Fibroblast of gingiva (primary cell): ENCODE measurements at regions not wholly inside any gene's neighbourhood (a gene's known extent, or its start where the extent isn't known, plus 50 kb on each side); places are given as distances from the start of the nearest gene placed in this dataset.
"Not testable (repeated sequence)": the region's sequence is repeated elsewhere in the genome, so short reads cannot be mapped to it uniquely, and the experiment has no call there.

Experiments
- DNase-seq: peaks from one replicate; pipeline ENCODE4 v3.0.0-alpha.2; 2011; ENCODE audit warnings: low read depth

DNA sequence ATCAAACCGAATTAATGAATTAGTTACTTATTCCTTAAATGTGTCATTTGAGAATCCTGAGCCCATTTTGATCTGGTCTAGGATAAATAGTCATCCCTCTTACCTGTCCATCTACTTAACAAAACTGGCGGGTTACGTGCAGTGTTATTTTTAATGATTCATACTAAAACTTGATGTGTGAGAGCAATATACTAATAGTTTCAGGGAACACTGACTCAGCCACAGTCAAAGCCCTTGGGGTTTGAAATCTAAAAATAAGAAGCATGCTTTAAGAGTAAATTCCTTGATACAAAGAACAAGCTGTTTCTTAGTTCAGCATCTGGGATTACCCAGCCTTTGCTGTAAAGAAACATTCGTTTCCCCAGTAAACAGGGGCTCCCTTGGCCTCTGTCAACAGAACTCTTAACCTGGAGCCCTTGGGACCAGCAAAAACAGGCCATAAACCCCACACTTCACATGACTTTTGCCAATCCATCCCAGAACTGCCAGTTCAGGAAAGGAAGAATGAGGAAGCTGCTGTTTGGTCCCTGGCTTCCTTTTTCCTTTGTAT is 370.6 kb upstream of the IGFBP3 start:
- DNase-seq: peak; percentile 84

DNA sequence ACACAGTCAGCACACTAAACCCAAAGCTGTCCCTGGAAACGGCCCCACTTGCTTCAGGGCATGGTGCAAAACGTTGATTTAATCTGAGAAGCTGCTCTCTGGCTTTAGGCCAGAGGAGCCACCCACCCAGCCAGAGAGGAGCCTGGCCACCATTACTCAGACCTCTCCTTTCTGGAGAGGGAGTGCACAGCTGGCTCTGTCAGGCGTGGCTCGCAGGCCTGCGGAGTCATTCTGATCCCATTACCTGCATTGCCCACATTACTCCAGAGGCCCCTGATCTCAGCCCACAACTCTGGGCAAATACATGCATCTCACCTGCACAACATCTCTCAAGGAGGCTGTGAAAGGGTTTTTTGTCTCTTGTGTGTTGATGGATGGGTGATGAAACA is 370.0 kb upstream of the IGFBP3 start:
- no peak for DNase-seq

DNA sequence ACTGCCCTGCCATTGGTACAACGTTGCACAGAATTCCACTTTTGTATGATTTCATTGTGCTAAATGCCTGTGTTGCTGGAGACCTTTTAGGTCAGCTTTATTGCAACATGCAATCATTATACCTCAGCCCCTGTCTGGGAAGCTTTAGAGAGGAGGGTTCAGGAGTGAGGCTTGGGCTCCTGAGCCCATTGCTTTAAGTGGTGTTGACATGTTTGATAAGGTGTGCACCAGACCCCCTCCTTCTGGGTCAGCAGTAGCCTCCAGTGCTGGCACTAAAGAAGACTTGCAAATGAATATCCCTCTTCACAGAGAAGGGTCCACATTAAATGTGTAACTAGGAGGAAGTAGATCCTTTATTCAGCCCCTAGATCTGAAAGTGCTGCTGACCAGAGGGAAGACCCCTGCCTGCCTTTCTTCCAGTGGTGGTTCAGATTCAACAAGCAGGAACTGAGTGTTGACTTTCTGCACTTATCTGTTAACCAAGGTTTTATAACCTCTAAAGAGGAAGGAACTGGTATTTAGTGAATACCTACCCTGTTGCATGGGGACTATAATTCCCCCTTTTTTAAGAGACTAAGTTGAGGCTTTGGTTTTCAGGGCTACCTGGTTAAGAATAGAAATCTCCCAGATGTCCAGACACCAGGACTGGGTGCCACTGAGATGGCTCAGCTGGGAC is 369.4 kb upstream of the IGFBP3 start:
- DNase-seq: no peak

- DNase-seq: no peak
Measured at GRCh38 chr7:46288861-46289260, 367.8 kb upstream of the IGFBP3 start.

DNA sequence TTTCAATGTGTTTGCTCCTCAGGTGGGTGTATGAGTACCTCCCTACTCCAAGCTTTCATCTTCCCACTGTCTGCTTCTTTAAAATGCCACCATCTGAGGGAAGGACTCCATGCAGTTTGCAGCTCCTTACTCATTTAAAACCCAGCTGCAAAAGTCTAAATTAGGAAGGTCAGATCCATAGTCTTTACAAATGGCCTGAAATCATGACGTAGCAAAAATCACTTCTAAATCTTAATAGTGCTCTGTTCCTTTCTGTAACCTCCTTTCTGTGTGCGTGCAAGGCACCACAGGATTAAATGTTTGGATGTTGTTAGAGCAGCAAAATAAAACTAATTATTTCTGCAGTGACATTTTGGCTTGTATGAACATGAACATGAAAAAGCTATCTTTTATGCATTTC is 366.9 kb upstream of the IGFBP3 start:
- DNase-seq: no peak

- no peak for DNase-seq
Measured at GRCh38 chr7:46286957-46287356, 365.9 kb upstream of the IGFBP3 start.

GRCh38 chr7:46286356-46286755 is 365.3 kb upstream of the IGFBP3 start:
- no peak for DNase-seq

GRCh38 chr7:46285878-46286277 is 364.8 kb upstream of the IGFBP3 start:
- no peak for DNase-seq

DNA sequence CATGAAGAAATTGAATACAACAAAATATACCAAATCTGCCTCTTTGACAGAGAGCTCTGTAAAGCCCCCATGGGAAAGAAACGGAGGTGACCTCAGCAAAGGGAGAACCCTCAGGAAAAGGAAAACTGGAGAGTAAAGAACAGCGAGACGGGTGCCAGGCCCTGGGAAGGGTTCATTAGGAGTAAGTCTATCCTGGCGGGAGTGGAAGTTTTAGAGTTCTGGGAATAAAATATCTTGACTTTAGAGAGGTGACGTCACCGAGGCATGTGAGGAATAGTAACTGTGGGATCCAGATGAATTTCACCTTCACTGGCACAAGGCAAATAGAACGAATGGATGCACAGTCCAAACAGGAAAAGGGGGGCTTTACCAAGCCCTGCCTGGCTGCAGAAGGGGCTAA is 362.8 kb upstream of the IGFBP3 start:
- no peak for DNase-seq

- DNase-seq: no peak
Measured at GRCh38 chr7:46282155-46282554, 361.1 kb upstream of the IGFBP3 start.

DNA sequence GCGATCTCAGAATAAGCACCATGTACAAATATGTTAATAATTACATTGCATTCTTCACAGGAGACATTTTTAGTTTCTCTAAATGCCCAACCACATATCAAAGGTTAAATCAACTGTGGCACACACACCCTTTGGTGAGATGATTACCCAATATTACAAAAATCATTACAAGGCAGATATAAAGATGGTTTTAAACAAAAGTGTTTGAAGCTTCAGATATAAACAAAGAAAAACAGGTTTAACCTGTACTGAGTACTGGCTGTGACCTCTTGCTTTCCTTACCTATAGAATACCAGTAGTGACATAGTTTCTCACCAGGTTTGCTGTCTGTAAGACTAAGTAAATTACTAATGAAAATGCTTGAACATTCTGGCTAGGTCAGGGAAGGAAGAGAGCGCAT is 360.0 kb upstream of the IGFBP3 start:
- no peak for DNase-seq

DNA sequence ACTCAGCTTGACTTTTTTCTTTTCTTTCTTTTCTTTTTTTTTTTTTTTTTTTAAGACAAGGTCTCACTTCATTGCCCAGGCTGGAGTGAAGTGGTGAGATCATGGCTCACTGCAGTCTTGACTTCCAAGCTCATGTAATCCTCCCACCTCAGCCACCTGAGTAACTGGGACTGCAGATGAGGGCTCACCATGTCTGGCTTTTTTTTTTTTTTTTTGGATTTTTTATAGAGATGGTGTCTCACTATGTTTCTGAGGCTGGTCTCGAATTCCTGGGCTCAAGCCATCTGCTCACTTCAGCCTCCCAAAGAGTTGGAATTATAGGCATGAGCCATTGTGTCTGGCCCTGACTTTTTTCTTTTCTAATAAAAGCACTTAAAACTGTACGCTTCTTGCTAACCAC is 358.2 kb upstream of the IGFBP3 start:
- DNase-seq: no peak

- DNase-seq: no peak
Measured at GRCh38 chr7:46264646-46265045, 343.6 kb upstream of the IGFBP3 start.

DNA sequence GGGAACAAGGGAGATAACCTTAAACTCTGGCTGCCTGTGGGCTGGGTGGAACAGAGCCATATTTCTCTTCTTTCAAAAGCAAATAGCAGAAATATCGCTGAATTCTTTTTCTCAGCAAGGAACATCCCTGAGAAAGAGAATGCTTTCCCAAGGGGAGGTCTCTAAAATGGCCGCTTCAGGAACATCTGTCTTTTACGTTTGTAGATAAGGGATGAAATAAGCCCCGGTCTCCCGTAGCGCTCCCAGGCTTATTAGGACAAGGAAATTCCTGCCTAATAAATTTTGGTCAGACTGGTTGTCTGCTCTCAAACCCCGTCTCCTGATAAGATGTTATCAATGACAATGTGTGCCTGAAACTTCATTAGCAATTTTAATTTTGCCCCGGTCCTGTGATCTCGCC is 340.6 kb upstream of the IGFBP3 start:
- not testable (repeated sequence) for DNase-seq

- DNase-seq: no peak
Measured at GRCh38 chr7:46259947-46260346, 338.9 kb upstream of the IGFBP3 start.

GRCh38 chr7:46257761-46258448 is 336.8 kb upstream of the IGFBP3 start:
- DNase-seq: peak; percentile 74

- peak; percentile 14 for DNase-seq
Measured at GRCh38 chr7:46256870-46257661, 336.0 kb upstream of the IGFBP3 start.

GRCh38 chr7:46253520-46253919 is 332.4 kb upstream of the IGFBP3 start:
- no peak for DNase-seq

DNA sequence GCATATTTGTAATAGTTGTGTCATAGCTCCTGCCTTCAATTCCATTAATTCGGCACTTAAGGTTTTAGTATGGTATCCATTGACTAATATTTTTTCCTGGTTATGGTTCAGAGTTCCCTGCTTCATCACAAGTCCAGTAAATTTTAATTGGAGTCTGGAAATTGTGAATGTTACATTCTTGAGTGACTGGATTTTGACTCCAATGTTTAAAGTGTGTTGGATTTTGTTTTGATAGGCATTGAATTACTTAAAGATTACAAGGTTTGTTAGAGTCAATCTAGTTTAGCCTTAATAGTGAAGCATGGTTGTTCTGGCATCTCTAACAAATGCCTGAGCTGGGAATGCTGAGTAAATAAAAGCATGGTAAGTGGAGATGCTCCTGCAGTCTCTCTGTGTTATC is 326.6 kb upstream of the IGFBP3 start:
- DNase-seq: no peak

GRCh38 chr7:46245586-46246111 is 324.6 kb upstream of the IGFBP3 start:
- no peak for DNase-seq

DNA sequence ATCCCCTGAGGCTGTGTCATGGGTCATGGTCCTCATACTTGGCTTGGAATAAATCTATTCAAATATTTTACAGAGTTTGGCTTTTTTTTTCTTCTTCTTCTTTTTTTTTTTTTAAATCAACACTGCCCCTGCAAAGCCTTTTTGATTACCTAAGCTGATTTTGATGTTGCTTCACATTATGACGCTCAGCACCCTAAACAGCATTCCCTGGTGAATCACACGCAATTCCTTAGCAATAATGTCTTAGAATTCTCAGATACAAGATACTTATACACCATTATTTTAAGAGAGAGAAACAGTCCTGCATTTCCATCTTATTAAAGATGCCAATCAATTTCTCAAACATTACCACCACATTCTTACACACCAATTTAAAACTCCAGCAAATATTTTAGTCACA is 323.7 kb upstream of the IGFBP3 start:
- peak; percentile 33 for DNase-seq

- DNase-seq: no peak
Measured at GRCh38 chr7:46243406-46243805, 322.3 kb upstream of the IGFBP3 start.

DNA sequence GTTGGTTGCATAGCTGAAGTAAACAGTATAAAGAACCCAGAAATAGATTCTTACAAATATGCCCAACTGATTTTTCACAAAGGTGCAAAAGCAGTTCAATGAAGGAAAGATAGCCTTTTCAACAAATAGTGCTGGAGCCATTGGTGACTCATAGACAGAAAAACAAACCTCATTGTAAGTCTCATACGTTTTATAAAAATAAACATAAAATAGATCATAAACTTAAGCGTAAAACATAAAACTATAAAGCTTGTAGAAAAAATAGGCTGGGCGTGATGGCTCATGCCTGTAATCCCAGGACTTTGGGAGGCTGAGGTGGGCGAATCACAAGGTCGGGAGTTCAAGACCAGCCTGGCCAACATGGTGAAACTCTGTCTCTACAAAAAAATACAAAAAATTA is 318.8 kb upstream of the IGFBP3 start:
- DNase-seq: no peak
